Keratinocyte (primary cell): ENCODE measurements at regions not wholly inside any gene's neighbourhood (a gene's known extent, or its start where the extent isn't known, plus 50 kb on each side); places are given as distances from the start of the nearest gene placed in this dataset.

Experiments
- EZH2 ChIP-seq: IDR thresholded peaks from one replicate; pipeline ENCODE4 v1.6.1; 2012; ENCODE audit warnings: inconsistent platforms, mild to moderate bottlenecking, low read length, moderate library complexity
- TF ChIP-seq, protein P1 (sequence below), 3 experiments: IDR thresholded peaks in 1 of 3; conservative IDR thresholded peaks in 1 of 3; optimal IDR thresholded peaks in 1 of 3; 2 replicates in 2 of 3; 3 replicates in 1 of 3; pipeline versions ENCODE3 to v1.5.1; 2011; ENCODE audit warnings: low read length in 3 of 3, mild to moderate bottlenecking in 3 of 3, moderate library complexity in 2 of 3, control low read depth in 1 of 3, inconsistent platforms in 1 of 3; ENCODE audit not compliant: insufficient read depth in 2 of 3; ENCODE audit errors: extremely low read depth in 1 of 3

DNA sequence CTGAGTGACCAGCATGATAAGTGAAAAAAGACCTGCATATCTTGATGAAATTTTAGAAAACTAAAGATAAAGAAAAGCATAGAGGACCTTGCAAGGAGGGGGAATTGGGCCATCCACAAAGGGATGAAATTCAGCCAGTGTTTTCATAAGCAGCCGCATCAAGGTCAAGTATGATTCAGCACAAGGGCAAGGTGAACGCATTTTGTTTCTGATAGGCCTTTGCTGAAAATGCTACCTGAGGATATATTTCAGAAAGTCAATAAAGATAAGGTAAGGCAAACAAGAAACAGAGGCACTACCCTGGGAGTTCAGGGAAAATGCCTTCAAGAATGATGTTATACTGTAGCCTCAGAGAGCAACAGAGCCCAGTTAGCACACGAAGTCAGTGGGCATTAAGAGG lies 55.0 kb upstream of the SHH start:
- TF ChIP-seq, protein P1, sequence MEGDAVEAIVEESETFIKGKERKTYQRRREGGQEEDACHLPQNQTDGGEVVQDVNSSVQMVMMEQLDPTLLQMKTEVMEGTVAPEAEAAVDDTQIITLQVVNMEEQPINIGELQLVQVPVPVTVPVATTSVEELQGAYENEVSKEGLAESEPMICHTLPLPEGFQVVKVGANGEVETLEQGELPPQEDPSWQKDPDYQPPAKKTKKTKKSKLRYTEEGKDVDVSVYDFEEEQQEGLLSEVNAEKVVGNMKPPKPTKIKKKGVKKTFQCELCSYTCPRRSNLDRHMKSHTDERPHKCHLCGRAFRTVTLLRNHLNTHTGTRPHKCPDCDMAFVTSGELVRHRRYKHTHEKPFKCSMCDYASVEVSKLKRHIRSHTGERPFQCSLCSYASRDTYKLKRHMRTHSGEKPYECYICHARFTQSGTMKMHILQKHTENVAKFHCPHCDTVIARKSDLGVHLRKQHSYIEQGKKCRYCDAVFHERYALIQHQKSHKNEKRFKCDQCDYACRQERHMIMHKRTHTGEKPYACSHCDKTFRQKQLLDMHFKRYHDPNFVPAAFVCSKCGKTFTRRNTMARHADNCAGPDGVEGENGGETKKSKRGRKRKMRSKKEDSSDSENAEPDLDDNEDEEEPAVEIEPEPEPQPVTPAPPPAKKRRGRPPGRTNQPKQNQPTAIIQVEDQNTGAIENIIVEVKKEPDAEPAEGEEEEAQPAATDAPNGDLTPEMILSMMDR (optimal IDR thresholded peaks at IDR 0.05 in 1 of 3, IDR thresholded peaks at IDR 0.05 in 1 of 3, conservative IDR thresholded peaks at IDR 0.05 in 1 of 3; ENCODE audit: extremely low read depth in 1 of 3, insufficient read depth in 2 of 3, low read length in 3 of 3) = no peak
- TF ChIP-seq EZH2 = no peak
